Parathyroid adenoma (tissue), 2 donors: ENCODE measurements at regions not wholly inside any gene's neighbourhood (a gene's known extent, or its start where the extent isn't known, plus 50 kb on each side); places are given as distances from the start of the nearest gene placed in this dataset.

Experiments
- H2AFZ ChIP-seq: fragments of 300-600 bp; sonication (generic); one replicate; pipeline ENCODE4 v1.7.0; 2017; ENCODE audit warnings: antibody characterized with exemption, mild to moderate bottlenecking
- H3K27ac ChIP-seq: fragments of 300-600 bp; sonication (generic); one replicate; pipeline ENCODE4 v1.7.0; 2017
- H3K27me3 ChIP-seq: fragments of 300-600 bp; sonication (generic); one replicate; pipeline ENCODE4 v1.7.0; 2017; ENCODE audit warnings: low read length; ENCODE audit not compliant: control insufficient read depth, insufficient read depth
- H3K36me3 ChIP-seq: fragments of 300-600 bp; sonication (generic); one replicate; pipeline ENCODE4 v1.7.0; 2017; ENCODE audit warnings: low read length; ENCODE audit not compliant: control insufficient read depth, insufficient read depth
- H3K4me1 ChIP-seq: fragments of 300-600 bp; sonication (generic); one replicate; pipeline ENCODE4 v1.7.0; 2017; ENCODE audit warnings: control low read depth
- H3K4me2 ChIP-seq: fragments of 300-600 bp; sonication (generic); one replicate; pipeline ENCODE4 v1.7.0; 2017; ENCODE audit warnings: low read length
- H3K4me3 ChIP-seq: fragments of 300-600 bp; sonication (generic); one replicate; pipeline ENCODE4 v1.7.0; 2017; ENCODE audit warnings: low read depth, low read length
- H3K79me2 ChIP-seq: fragments of 300-600 bp; sonication (generic); one replicate; pipeline ENCODE4 v1.7.0; 2017; ENCODE audit warnings: control low read depth
- H3K9ac ChIP-seq: fragments of 300-600 bp; sonication (generic); one replicate; pipeline ENCODE4 v1.7.0; 2017; ENCODE audit warnings: mild to moderate bottlenecking
- H3K9me3 ChIP-seq: fragments of 300-600 bp; sonication (generic); one replicate; pipeline ENCODE4 v1.7.0; 2017; ENCODE audit warnings: low read length; ENCODE audit not compliant: control insufficient read depth
- CTCF ChIP-seq: fragments of 300-600 bp; sonication (generic); IDR thresholded peaks from one replicate; pipeline ENCODE4 v1.7.0; 2017; ENCODE audit warnings: antibody characterized with exemption, mild to moderate bottlenecking
- donor health status: primary hyperparathyroidism.

- Histone ChIP-seq H3K36me3 (no peaks in the 10 kb centered on the region), H3K27ac (no peak overlapping the region), H3K4me3 (no peak overlapping the region), H3K9me3 (no peaks in the 10 kb centered on the region), H3K9ac (no peak overlapping the region), H2AFZ (no peak overlapping the region), H3K4me1 (no peaks in the 10 kb centered on the region), H3K4me2 (no peak overlapping the region), H3K27me3 (no peaks in the 10 kb centered on the region), H3K79me2 (no peaks in the 10 kb centered on the region)
- TF ChIP-seq CTCF: no peak
Observed at GRCh38 chr4:126715067-126715466, 917.7 kb upstream of the INTU start.

- H2AFZ ChIP-seq: no peak overlapping the region
- no peak overlapping the region for H3K4me2 ChIP-seq
- H3K9me3 ChIP-seq: no peaks in the 10 kb centered on the region
- H3K27me3 ChIP-seq: no peaks in the 10 kb centered on the region
- no peak overlapping the region for H3K9ac ChIP-seq
- no peaks in the 10 kb centered on the region for H3K36me3 ChIP-seq
- no peak overlapping the region for H3K27ac ChIP-seq
- no peaks in the 10 kb centered on the region for H3K79me2 ChIP-seq
- H3K4me1 ChIP-seq: no peaks in the 10 kb centered on the region
- H3K4me3 ChIP-seq: no peak overlapping the region
- TF ChIP-seq CTCF: no peak
Observed at GRCh38 chr4:126715681-126716080, 917.1 kb upstream of the INTU start.

- H3K9ac ChIP-seq: no peak overlapping the region
Observed at GRCh38 chr4:126718136-126718535, 914.6 kb upstream of the INTU start.

GRCh38 chr4:126719852-126720251, 912.9 kb upstream of the INTU start:
- Histone ChIP-seq H3K36me3 (no peaks in the 10 kb centered on the region), H3K4me1 (no peaks in the 10 kb centered on the region), H3K4me2 (no peak overlapping the region), H3K79me2 (no peaks in the 10 kb centered on the region), H3K27me3 (no peaks in the 10 kb centered on the region), H2AFZ (no peak overlapping the region), H3K9ac (no peak overlapping the region), H3K4me3 (no peak overlapping the region), H3K27ac (no peak overlapping the region), H3K9me3 (no peaks in the 10 kb centered on the region)
- no peak for TF ChIP-seq CTCF

More at GRCh38 chr4:126718136-126718535, 914.6 kb upstream of the INTU start:
- no peak overlapping the region for H3K4me2 ChIP-seq
- TF ChIP-seq CTCF: no peak
- no peaks in the 10 kb centered on the region for H3K79me2 ChIP-seq
- H3K27me3 ChIP-seq: no peaks in the 10 kb centered on the region
- no peak overlapping the region for H3K4me3 ChIP-seq
- no peaks in the 10 kb centered on the region for H3K36me3 ChIP-seq
- no peaks in the 10 kb centered on the region for H3K4me1 ChIP-seq
- H3K27ac ChIP-seq: no peak overlapping the region
- H2AFZ ChIP-seq: no peak overlapping the region
- H3K9me3 ChIP-seq: no peaks in the 10 kb centered on the region

GRCh38 chr4:126725906-126726305, 906.9 kb upstream of the INTU start:
- Histone ChIP-seq H3K9ac (no peak overlapping the region), H2AFZ (no peak overlapping the region), H3K27me3 (no peaks in the 10 kb centered on the region), H3K79me2 (no peaks in the 10 kb centered on the region), H3K4me1 (no peaks in the 10 kb centered on the region), H3K36me3 (no peaks in the 10 kb centered on the region), H3K27ac (no peak overlapping the region), H3K4me2 (no peak overlapping the region), H3K4me3 (no peak overlapping the region), H3K9me3 (no peaks in the 10 kb centered on the region)
- TF ChIP-seq CTCF: no peak
